ENCODE measurements at regions not wholly inside any gene's neighbourhood (a gene's known extent, or its start where the extent isn't known, plus 50 kb on each side); places are given as distances from the start of the nearest gene placed in this dataset.
"Not testable (repeated sequence)": the region's sequence is repeated elsewhere in the genome, so short reads cannot be mapped to it uniquely, and the experiment has no call there.

DNA sequence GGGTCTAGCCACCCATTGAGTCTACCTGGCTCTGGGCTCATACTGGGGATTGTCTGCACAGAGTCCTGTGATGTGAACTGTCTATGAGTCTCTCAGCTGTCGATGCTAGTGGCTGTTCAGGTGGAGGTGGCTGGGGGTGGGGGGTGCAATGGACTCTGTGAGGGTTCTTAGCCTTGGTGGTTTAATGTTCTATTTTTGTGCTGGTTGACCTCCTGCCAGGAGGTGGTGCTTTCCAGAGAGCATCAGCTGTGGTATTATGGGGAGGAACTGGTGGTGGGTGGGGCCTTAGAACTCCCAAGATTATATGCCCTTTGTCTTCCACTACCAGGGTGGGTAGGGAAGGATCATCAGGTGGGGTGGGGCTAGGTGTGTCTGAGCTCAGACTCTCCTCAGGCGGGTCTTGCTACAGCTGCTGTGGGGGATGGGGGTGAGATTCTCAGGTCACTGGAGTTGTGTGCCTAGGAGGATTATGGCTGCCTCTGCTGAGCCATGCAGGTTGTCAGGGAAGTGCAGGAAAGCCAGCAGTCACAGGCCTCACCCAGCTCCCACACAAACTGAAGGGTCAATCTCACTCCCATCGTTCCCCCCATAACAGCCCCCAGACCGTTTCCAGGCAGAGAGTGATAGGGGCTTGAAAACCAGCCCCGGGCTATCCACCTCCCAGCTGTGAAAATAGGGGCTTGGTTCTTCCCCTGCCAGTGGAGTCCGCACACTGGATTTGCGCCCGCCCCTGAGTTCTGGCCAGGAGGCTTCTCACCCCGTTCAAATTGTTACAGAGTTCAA lies 104.0 kb upstream of the EPB41L4A start:
- DNase-seq (ENCODE audit: low spot score); H3K9me3 Mint-ChIP-seq; H3K27ac Mint-ChIP-seq; H3K4me3 Mint-ChIP-seq; H3K4me1 Mint-ChIP-seq (ENCODE audit: low read depth); H3K36me3 Mint-ChIP-seq (ENCODE audit: low read depth): not testable (repeated sequence)
- H3K27me3 Mint-ChIP-seq (ENCODE audit: low read depth) = peaks cover 10% of the 10 kb centered on the region

DNA sequence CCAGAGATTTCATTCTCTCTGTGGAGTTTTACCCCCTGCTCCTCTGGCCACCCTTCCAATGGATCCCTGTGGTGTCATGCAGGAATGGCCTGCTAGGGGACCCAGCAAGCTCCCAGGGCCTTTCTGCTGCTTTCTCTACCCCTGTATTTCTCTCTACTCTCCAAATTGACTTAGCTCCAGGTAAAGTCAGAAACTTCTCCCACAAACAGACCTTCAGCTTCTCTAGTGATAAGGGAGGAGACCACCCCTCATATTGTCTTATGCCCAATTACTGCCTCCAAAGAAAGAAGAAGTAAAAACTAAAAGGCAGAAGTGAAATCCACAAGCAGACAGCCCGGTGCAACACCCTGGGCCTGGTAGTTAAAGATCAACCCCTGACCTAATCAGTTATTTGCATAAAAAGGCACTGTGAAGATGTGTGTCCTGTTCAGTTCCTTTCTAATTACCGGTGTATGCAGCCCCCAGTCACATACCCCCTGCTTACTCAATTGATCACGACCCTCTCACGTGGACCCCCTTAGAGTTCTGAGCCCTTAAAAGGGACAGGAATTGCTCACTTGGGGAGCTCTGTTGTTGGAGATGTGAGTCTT lies 104.7 kb upstream of the EPB41L4A start:
- not testable (repeated sequence) for H3K27ac Mint-ChIP-seq; H3K36me3 Mint-ChIP-seq (ENCODE audit: low read depth); H3K27me3 Mint-ChIP-seq (ENCODE audit: low read depth); DNase-seq (ENCODE audit: low spot score); H3K4me1 Mint-ChIP-seq (ENCODE audit: low read depth); H3K4me3 Mint-ChIP-seq; H3K9me3 Mint-ChIP-seq

- H3K36me3 Mint-ChIP-seq (ENCODE audit: low read depth) = no peaks in the 10 kb centered on the region
- no peak overlapping the region for H3K27ac Mint-ChIP-seq
- H3K4me3 Mint-ChIP-seq = no peak overlapping the region
- DNase-seq (ENCODE audit: low spot score) = no peak
- peaks cover 7% of the 10 kb centered on the region for H3K27me3 Mint-ChIP-seq (ENCODE audit: low read depth)
- H3K9me3 Mint-ChIP-seq = no peaks in the 10 kb centered on the region
- peaks cover 5% of the 10 kb centered on the region for H3K4me1 Mint-ChIP-seq (ENCODE audit: low read depth)
Observed at GRCh38 chr5:112525217-112525616, 106.1 kb upstream of the EPB41L4A start.

- no peaks in the 10 kb centered on the region for H3K9me3 Mint-ChIP-seq
- H3K4me1 Mint-ChIP-seq (ENCODE audit: low read depth) = no peaks in the 10 kb centered on the region
- H3K27ac Mint-ChIP-seq = no peak overlapping the region
- H3K4me3 Mint-ChIP-seq = no peak overlapping the region
- H3K36me3 Mint-ChIP-seq (ENCODE audit: low read depth) = no peaks in the 10 kb centered on the region
- H3K27me3 Mint-ChIP-seq (ENCODE audit: low read depth) = no peaks in the 10 kb centered on the region
- DNase-seq (ENCODE audit: low spot score) = no peak
Observed at GRCh38 chr5:112528928-112529327, 109.9 kb upstream of the EPB41L4A start.

DNA sequence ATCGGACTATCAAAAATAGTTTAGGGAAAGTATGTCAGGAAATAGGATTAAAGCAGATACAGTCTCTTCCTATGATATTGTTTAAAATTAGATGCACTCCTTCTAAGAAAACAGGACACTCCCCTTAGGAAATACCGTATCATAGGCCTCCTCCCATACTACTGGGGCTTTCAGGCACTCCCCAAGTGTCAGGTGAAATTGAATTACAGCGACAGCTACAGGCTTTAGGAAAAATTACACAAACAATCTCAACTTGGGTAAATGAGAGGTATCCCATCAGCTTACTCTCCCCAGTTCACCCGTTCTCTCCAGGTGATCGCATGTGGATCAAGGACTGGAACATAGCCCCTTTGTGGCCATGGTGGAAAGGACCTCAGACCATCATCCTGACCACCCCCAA lies 110.4 kb upstream of the EPB41L4A start:
- H3K27ac Mint-ChIP-seq = no peak overlapping the region
- H3K4me1 Mint-ChIP-seq (ENCODE audit: low read depth) = no peaks in the 10 kb centered on the region
- H3K27me3 Mint-ChIP-seq (ENCODE audit: low read depth) = no peaks in the 10 kb centered on the region
- no peak overlapping the region for H3K4me3 Mint-ChIP-seq
- no peak for DNase-seq (ENCODE audit: low spot score)
- H3K36me3 Mint-ChIP-seq (ENCODE audit: low read depth) = no peaks in the 10 kb centered on the region
- H3K9me3 Mint-ChIP-seq = no peaks in the 10 kb centered on the region

GRCh38 chr5:112532654-112533360 lies 113.7 kb upstream of the EPB41L4A start:
- H3K9me3 Mint-ChIP-seq = no peaks in the 10 kb centered on the region
- no peak for DNase-seq (ENCODE audit: low spot score)
- H3K4me1 Mint-ChIP-seq (ENCODE audit: low read depth) = no peaks in the 10 kb centered on the region
- H3K27me3 Mint-ChIP-seq (ENCODE audit: low read depth) = peaks cover 4% of the 10 kb centered on the region
- no peak overlapping the region for H3K27ac Mint-ChIP-seq
- no peak overlapping the region for H3K4me3 Mint-ChIP-seq
- H3K36me3 Mint-ChIP-seq (ENCODE audit: low read depth) = no peaks in the 10 kb centered on the region

GRCh38 chr5:112533362-112533761 lies 114.3 kb upstream of the EPB41L4A start:
- no peak overlapping the region for H3K4me3 Mint-ChIP-seq
- H3K4me1 Mint-ChIP-seq (ENCODE audit: low read depth) = no peaks in the 10 kb centered on the region
- H3K27ac Mint-ChIP-seq = no peak overlapping the region
- H3K27me3 Mint-ChIP-seq (ENCODE audit: low read depth) = peaks cover 6% of the 10 kb centered on the region
- H3K9me3 Mint-ChIP-seq = no peaks in the 10 kb centered on the region
- DNase-seq (ENCODE audit: low spot score) = no peak
- H3K36me3 Mint-ChIP-seq (ENCODE audit: low read depth) = no peaks in the 10 kb centered on the region

DNA sequence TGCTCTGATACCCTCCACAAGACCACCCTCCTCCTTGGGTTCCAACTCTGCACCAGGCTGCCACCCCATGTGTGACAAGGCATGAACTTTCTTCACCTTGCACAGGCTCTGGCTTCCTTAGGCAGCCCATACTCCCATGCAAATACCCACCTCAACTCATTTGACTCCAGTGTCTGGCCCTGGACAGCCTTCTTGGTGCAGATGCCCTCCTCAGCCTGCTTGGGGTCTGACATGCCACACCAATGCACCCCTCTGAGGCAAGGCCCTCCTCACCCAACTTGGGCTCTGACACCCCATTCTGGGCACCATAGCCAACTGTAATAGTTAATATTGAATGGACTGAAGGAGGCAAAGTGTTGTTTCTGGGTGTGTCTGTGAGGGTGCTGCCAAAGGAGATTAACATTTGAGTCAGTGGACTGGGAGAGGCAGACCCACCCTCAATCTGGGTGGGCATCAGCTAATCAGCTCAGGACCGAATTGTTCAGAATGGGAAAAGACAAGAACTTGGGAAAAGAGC lies 115.0 kb upstream of the EPB41L4A start:
- Mint-ChIP-seq H3K4me1 (ENCODE audit: low read depth) (no peaks in the 10 kb centered on the region), H3K9me3 (no peaks in the 10 kb centered on the region), H3K4me3 (no peak overlapping the region)

DNA sequence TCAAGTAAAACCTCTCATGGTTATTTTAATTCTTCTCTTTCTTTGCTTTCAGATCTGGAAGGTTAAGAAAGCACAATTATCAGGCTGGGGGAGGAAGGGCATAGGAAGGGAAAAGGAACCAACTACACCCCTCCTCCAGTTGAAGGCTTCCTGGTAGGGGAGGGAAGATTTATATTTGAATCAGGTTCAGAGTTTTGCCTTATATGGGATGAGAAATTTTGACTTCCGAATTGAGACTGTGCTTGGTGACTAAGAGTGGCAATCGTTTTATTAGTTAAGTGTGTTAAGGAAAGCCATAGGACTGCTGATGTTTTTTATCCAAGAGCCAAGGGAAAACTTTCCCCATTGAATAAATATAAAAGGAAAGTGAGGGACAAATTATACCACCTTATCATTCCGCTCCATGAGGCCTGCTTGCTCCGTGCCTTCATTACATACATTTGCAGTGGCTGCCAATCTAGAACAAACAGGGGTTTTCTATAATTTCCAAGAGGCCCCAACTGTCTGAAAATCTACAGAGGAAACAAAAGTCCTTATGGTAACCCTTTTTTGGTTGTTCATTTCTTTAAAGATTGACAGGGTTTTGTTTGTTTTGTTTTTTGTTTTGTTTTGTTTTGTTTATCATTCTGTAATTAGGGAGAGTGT lies 115.7 kb upstream of the EPB41L4A start:
- H3K4me1 Mint-ChIP-seq (ENCODE audit: low read depth) = no peaks in the 10 kb centered on the region
- DNase-seq (ENCODE audit: low spot score) = no peak
- H3K9me3 Mint-ChIP-seq = no peaks in the 10 kb centered on the region
- no peaks in the 10 kb centered on the region for H3K36me3 Mint-ChIP-seq (ENCODE audit: low read depth)
- no peak overlapping the region for H3K4me3 Mint-ChIP-seq
- H3K27ac Mint-ChIP-seq = no peak overlapping the region
- peaks cover 9% of the 10 kb centered on the region for H3K27me3 Mint-ChIP-seq (ENCODE audit: low read depth)

More for the DNA sequence above, 115.0 kb upstream of the EPB41L4A start:
- H3K27ac Mint-ChIP-seq = no peak overlapping the region
- no peak for DNase-seq (ENCODE audit: low spot score)
- H3K36me3 Mint-ChIP-seq (ENCODE audit: low read depth) = no peaks in the 10 kb centered on the region
- H3K27me3 Mint-ChIP-seq (ENCODE audit: low read depth) = peaks cover 9% of the 10 kb centered on the region

- DNase-seq (ENCODE audit: low spot score) = no peak
- H3K27me3 Mint-ChIP-seq (ENCODE audit: low read depth) = peaks cover 9% of the 10 kb centered on the region
- no peak overlapping the region for H3K4me3 Mint-ChIP-seq
- no peak overlapping the region for H3K27ac Mint-ChIP-seq
- no peaks in the 10 kb centered on the region for H3K9me3 Mint-ChIP-seq
- no peaks in the 10 kb centered on the region for H3K36me3 Mint-ChIP-seq (ENCODE audit: low read depth)
- H3K4me1 Mint-ChIP-seq (ENCODE audit: low read depth) = no peaks in the 10 kb centered on the region
Observed at GRCh38 chr5:112535356-112535755, 116.3 kb upstream of the EPB41L4A start.

- not testable (repeated sequence) for H3K4me1 Mint-ChIP-seq (ENCODE audit: low read depth); H3K27ac Mint-ChIP-seq; H3K9me3 Mint-ChIP-seq; H3K4me3 Mint-ChIP-seq; DNase-seq (ENCODE audit: low spot score); H3K36me3 Mint-ChIP-seq (ENCODE audit: low read depth)
- H3K27me3 Mint-ChIP-seq (ENCODE audit: low read depth) = peaks cover 11% of the 10 kb centered on the region
Observed at GRCh38 chr5:112544558-112544957, 125.5 kb upstream of the EPB41L4A start.

GRCh38 chr5:112546946-112547592 lies 128.0 kb upstream of the EPB41L4A start:
- no peak for DNase-seq (ENCODE audit: low spot score)
- no peaks in the 10 kb centered on the region for H3K9me3 Mint-ChIP-seq

GRCh38 chr5:112548246-112548881 lies 129.3 kb upstream of the EPB41L4A start:
- Mint-ChIP-seq H3K4me1 (ENCODE audit: low read depth) (no peaks in the 10 kb centered on the region), H3K9me3 (no peaks in the 10 kb centered on the region), H3K27ac (no peak overlapping the region), H3K4me3 (no peak overlapping the region), H3K36me3 (ENCODE audit: low read depth) (no peaks in the 10 kb centered on the region), H3K27me3 (ENCODE audit: low read depth) (peaks cover 9% of the 10 kb centered on the region)
- peak; percentile 7 for DNase-seq (ENCODE audit: low spot score)

More at GRCh38 chr5:112546946-112547592, 128.0 kb upstream of the EPB41L4A start:
- Mint-ChIP-seq H3K4me1 (ENCODE audit: low read depth) (no peaks in the 10 kb centered on the region), H3K27me3 (ENCODE audit: low read depth) (peaks cover 16% of the 10 kb centered on the region), H3K36me3 (ENCODE audit: low read depth) (no peaks in the 10 kb centered on the region), H3K27ac (no peak overlapping the region), H3K4me3 (no peak overlapping the region)

All from T-helper 2 cell treated with Interferon-gamma antibody and Interleukin-4, amounts not matched to agents 5 μg/mL and 100 μg/mL, for 36 hours (primary cell).